Stimulated activated naive CD4-positive, alpha-beta T cell treated with Interleukin-2 at 50 U/mL for 16 hours (primary cell): ENCODE measurements at regions not wholly inside any gene's neighbourhood (a gene's known extent, or its start where the extent isn't known, plus 50 kb on each side); places are given as distances from the start of the nearest gene placed in this dataset.

Experiments
- DNase-seq: peaks from one replicate; lab custom pipeline; 2025; lab: John Stamatoyannopoulos, UW

GRCh38 chr20:52727740-52728456 lies 244.3 kb upstream of the TSHZ2 start:
- DNase-seq, result no peak

- no peak for DNase-seq
Observed at GRCh38 chr20:52724541-52724940, 247.6 kb upstream of the TSHZ2 start.

- no peak for DNase-seq
Observed at GRCh38 chr20:52722926-52723688, 249.1 kb upstream of the TSHZ2 start.

- DNase-seq, result no peak
Observed at GRCh38 chr20:52708137-52708536, 264.0 kb upstream of the TSHZ2 start.

- no peak for DNase-seq
Observed at GRCh38 chr20:52704553-52704952, 267.6 kb upstream of the TSHZ2 start.

- no peak for DNase-seq
Observed at GRCh38 chr20:52688345-52688744, 283.8 kb upstream of the TSHZ2 start.

GRCh38 chr20:52684905-52685304 lies 287.3 kb upstream of the TSHZ2 start:
- no peak for DNase-seq

GRCh38 chr20:52684176-52684575 lies 288.0 kb upstream of the TSHZ2 start:
- DNase-seq, result no peak

- DNase-seq, result no peak
Observed at GRCh38 chr20:52683761-52684160, 288.4 kb upstream of the TSHZ2 start.

- no peak for DNase-seq
Observed at GRCh38 chr20:52682237-52682636, 289.9 kb upstream of the TSHZ2 start.

- no peak for DNase-seq
Observed at GRCh38 chr20:52681288-52681687, 290.9 kb upstream of the TSHZ2 start.

- no peak for DNase-seq
Observed at GRCh38 chr20:52677216-52677615, 294.9 kb upstream of the TSHZ2 start.

GRCh38 chr20:52676283-52676995 lies 295.7 kb upstream of the TSHZ2 start:
- no peak for DNase-seq

- no peak for DNase-seq
Observed at GRCh38 chr20:52675375-52675774, 296.8 kb upstream of the TSHZ2 start.

- DNase-seq, result no peak
Observed at GRCh38 chr20:52668626-52669025, 303.5 kb upstream of the TSHZ2 start.

- no peak for DNase-seq
Observed at GRCh38 chr20:52667358-52667757, 304.8 kb upstream of the TSHZ2 start.

GRCh38 chr20:52665441-52665840 lies 306.7 kb upstream of the TSHZ2 start:
- no peak for DNase-seq

- DNase-seq, result no peak
Observed at GRCh38 chr20:52655395-52655794, 316.8 kb upstream of the TSHZ2 start.

GRCh38 chr20:52654567-52654966 lies 317.6 kb upstream of the TSHZ2 start:
- no peak for DNase-seq

- DNase-seq, result no peak
Observed at GRCh38 chr20:52652271-52652670, 319.9 kb upstream of the TSHZ2 start.

- DNase-seq, result no peak
Observed at GRCh38 chr20:52649727-52650126, 322.4 kb upstream of the TSHZ2 start.

GRCh38 chr20:52645822-52646221 lies 326.3 kb upstream of the TSHZ2 start:
- DNase-seq, result no peak

GRCh38 chr20:52643034-52643433 lies 329.1 kb upstream of the TSHZ2 start:
- no peak for DNase-seq
